Stimulated activated CD8-positive, alpha-beta memory T cell treated with anti-CD3 and anti-CD28 coated beads, Interleukin-4, amount 100 ng/mL, for 4 hours (primary cell): ENCODE measurements at regions not wholly inside any gene's neighbourhood (a gene's known extent, or its start where the extent isn't known, plus 50 kb on each side); places are given as distances from the start of the nearest gene placed in this dataset.
"Not testable (repeated sequence)": the region's sequence is repeated elsewhere in the genome, so short reads cannot be mapped to it uniquely, and the experiment has no call there.

Experiments used
- DNase-seq, 2 donors: peaks; one replicate each; pipeline ENCODE4 v3.0.0-alpha.2; 2020; ENCODE audit warnings: low read depth in 2 of 2, low spot score in 1 of 2

GRCh38 chr12:46884362-46884761 is 58.6 kb upstream of the SLC38A4 start:
- DNase-seq = no peak

GRCh38 chr12:46886541-46887041 is 60.8 kb upstream of the SLC38A4 start:
- no peak for DNase-seq

GRCh38 chr12:46887870-46888269 is 62.1 kb upstream of the SLC38A4 start:
- DNase-seq = no peak

- DNase-seq = no peak
These were observed 62.8 kb upstream of the SLC38A4 start for GRCh38 chr12:46888568-46888967.

DNA sequence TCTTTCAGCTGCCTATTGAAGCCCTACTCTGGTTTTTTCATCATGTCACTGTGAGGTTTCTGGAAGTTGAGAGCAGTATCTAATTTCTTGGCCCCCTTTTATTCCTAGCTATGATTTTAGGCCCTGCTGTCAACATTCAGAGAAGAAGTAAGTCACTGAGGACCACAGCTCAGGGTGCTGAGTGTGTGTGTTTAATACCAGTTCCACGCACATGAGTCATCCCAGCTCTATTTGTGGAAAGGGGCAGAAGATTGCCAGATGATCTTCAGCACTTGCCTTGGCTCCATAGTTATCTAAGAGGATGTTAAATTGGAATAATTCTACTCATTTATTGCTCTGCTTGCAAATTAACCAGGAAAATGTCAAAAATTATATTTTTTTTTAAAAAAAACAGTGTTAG is 65.5 kb upstream of the SLC38A4 start:
- no peak for DNase-seq

GRCh38 chr12:46892034-46892705 is 66.4 kb upstream of the SLC38A4 start:
- no peak for DNase-seq

DNA sequence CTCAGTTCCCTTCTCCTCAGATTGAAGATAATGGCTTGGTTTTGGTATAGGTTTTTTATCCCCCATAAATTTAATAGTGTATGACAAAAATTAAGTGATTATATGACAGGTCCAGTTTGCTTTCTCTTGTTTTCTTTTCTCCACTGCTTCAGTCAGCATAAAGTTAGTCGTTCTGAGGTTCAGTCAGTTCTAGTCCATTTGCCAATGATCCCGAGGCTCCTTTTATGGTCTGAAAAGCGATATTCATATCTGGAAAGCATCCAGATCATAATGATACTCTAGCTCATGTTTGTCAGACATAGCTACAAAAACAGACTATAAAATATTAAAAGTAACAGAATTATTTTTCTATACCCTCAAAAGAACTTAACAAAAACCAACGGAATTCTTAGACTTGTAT is 67.1 kb upstream of the SLC38A4 start:
- no peak for DNase-seq

DNA sequence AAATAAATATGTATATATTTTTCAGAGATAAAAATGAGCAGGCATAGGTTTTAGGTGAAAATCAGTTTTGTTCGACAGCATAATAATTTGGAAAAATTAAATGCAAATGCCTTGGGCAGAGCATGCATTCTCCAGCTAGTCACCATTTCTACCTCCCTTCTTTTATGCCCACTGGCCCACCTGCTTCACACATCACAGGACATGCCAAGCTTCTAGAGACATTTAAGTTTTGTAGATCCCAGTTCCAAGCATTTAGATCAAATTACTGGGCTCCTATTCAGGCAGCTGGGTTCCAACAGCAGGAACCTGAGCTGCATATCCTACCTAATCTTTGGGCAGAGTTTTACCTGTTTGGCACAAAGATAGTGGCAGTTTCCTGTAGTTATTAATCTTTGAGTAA is 67.6 kb upstream of the SLC38A4 start:
- DNase-seq = no peak

DNA sequence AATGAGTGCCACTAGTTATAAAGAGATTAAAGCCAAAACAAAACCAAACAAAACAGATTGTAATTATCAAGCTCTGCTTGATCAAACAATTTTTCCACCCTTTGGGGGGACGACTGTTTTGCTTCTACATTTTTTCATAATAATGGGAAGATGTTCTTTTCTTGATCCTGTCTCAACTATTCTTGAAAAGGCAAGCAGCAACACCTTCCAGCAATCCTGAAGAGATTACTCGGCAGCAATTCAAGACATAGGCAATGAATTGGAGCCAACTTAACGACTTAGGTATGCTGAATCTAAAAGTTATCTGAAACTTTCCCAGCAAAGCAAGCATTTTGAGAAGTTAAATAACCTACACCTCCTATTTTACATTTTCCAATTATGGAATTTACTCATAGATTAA is 69.9 kb upstream of the SLC38A4 start:
- DNase-seq = no peak

DNA sequence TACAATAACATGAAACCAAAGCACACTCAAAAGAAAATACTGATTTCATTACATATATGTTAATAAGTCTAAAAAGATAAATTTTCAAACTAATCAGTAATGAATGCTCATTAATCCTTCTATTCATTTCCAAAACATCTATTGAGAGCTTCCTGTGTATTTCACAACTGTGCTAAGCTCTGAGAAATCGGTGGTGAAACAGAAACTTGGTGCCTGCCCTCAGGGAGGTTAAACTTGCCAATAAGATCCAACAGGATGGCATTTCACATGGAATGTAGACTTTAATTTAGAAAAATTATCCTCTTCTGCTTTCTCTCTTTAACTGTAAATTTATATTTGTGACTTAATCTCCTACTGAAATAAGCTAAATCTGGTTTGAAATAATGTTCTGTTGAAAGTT is 70.9 kb upstream of the SLC38A4 start:
- DNase-seq = no peak

GRCh38 chr12:46898152-46898931 is 72.5 kb upstream of the SLC38A4 start:
- no peak for DNase-seq

DNA sequence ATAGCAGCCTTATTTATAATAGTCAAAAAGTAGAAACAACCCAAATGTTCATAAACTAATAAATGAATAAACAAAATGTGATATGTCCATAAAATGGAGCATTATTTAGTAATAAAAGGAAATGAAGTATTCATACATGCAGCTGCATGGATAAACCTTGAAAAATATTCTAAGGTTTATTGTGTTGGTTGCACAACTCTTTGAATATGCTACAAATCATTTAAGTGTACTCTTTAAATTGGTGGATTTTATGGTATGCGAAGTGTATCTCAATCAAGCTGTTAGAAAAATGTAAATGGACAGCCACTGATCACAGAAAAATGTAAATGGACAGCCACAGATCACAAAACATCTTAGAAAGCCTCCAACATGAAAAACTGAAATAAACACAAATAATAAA is 73.2 kb upstream of the SLC38A4 start:
- no peak for DNase-seq

DNA sequence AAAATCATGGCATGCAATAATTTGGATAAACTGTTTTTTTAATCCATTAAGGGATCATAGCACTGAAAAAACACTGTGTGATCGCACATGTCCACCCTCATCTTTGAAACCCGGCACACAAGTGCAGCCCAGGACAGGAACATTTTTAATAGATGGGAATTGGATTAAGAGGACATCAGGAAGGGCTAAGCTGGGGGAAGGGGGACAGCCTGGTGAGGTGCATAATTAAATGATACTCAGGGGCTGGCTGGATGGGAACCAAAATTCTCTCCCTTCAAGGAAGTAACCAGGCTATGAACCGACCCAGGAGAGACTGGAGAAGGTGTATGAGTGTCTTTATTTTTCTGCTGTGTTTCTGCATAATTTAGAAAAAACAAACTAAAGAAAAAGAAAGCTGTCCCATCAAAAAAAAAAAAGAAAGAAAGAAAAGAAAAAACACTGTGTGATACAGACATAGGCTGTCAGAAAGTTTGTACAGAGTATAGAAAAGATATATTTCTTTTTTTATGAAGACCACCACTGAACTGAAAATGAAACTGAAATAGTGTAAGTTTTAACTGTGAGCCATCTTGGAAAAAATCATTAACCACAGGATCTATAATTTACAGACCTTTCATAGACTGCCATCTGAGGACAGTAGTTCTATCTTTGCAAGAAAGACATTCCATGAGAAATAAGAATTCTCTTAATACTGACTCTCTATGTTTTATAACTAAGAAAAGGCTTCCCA is 75.1 kb upstream of the SLC38A4 start:
- no peak for DNase-seq

- no peak for DNase-seq
These were observed 75.8 kb upstream of the SLC38A4 start for GRCh38 chr12:46901464-46902205.

DNA sequence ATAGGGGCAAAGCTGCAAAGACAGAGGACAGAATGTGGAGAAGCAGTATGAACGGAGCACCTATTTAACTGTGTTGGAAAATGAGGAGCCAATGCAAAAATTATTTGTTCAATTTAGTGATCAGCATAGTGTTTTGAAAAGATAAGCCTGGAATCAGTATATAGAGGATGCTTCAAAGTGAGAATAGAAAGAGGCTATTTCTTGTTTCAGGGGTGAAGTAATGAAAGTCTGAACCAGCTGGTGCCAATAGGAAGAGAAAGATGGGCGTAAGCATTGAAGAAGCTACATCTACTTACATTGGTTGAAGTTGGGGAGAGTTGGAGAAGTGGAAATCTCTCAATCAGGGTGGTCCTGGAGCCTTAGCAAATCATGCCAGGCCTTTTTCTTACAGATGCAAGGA is 77.3 kb upstream of the SLC38A4 start:
- DNase-seq = no peak

GRCh38 chr12:46904406-46905238 is 78.8 kb upstream of the SLC38A4 start:
- no peak for DNase-seq

- DNase-seq = not testable (repeated sequence)
These were observed 79.4 kb upstream of the SLC38A4 start for GRCh38 chr12:46905239-46905627.

GRCh38 chr12:46907791-46908190 is 82.0 kb upstream of the SLC38A4 start:
- DNase-seq = no peak

DNA sequence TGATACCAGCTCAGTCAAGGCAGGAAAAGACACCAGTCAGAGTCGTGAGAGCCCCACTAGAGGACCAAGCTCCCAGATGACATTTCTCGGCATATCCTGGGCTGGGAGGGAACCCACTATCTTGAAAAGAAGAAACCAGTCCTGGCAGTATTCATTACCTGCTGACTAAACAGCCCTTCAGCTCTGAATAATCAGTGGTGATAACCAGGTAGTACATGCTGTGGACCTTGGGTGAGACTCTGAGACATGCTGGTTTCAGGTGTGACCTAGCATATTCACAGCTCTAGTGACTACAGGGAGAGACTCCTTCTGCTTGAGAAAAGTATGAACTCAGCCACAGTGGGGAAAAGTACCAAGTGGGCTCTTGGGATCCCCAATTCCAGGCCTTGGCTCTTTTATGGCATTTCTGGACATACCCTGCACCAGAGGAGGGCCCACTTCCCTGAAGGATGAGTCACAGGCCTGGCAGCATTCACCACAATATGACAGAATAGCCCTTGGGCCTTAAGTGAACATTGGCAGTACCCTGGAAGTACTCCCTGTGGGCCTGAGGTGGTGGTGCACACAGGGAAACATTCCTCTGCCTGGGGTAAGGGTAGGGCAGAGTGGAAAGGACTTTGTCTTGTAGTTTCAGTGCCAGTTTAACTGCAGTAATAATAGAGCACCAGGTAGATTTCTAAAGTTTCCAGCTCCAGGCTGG is 82.6 kb upstream of the SLC38A4 start:
- no peak for DNase-seq
